ENCODE measurements at regions not wholly inside any gene's neighbourhood (a gene's known extent, or its start where the extent isn't known, plus 50 kb on each side); places are given as distances from the start of the nearest gene placed in this dataset.

GRCh38 chr3:70383360-70383831 is 71.0 kb upstream of the MDFIC2 start:
- H3K9me3 ChIP-seq: no peaks in the 10 kb centered on the region
- H3K27ac ChIP-seq: no peak overlapping the region
- intact Hi-C loops (cut with DNase I): no loop called here
- no peak overlapping the region for H3K4me3 ChIP-seq
- no peaks in the 10 kb centered on the region for H3K4me1 ChIP-seq
- no peaks in the 10 kb centered on the region for H3K36me3 ChIP-seq
- TF ChIP-seq CTCF (IDR thresholded peaks at IDR 0.05): no peak
- H3K27me3 ChIP-seq: no peaks in the 10 kb centered on the region
- DNase-seq (ENCODE audit: low spot score in 2 of 2): no peak

DNA sequence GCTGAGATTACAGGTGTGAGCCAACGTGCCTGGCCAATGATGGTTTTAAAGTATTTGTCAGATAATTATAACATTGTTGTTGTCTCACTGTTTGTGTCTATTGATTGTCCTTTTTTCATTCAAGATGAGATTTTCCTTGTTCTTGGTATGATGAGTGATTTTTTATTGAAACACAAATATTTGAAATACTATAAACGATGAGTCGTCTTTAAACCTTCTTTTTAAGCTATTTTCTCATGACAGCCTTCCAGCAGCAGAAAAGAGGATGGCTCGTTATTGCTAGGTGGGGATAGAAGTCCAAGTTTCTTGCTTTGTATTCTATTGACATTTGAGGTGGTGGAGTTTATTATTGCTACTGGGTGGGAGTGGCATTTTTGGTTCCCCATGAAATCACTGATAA is 61.7 kb upstream of the MDFIC2 start:
- intact Hi-C loops (cut with DNase I): no loop called here
- H3K9me3 ChIP-seq: no peaks in the 10 kb centered on the region

More for the DNA sequence above, 61.7 kb upstream of the MDFIC2 start:
- no peak overlapping the region for H3K4me3 ChIP-seq
- H3K4me1 ChIP-seq: no peaks in the 10 kb centered on the region
- H3K36me3 ChIP-seq: no peaks in the 10 kb centered on the region
- no peak for TF ChIP-seq CTCF (IDR thresholded peaks at IDR 0.05)
- DNase-seq (ENCODE audit: low spot score in 2 of 2): no peak
- no peak overlapping the region for H3K27ac ChIP-seq
- no peaks in the 10 kb centered on the region for H3K27me3 ChIP-seq

All from ascending aorta (tissue), 2 donors.